ENCODE measurements at regions not wholly inside any gene's neighbourhood (a gene's known extent, or its start where the extent isn't known, plus 50 kb on each side); places are given as distances from the start of the nearest gene placed in this dataset.
"Not testable (repeated sequence)": the region's sequence is repeated elsewhere in the genome, so short reads cannot be mapped to it uniquely, and the experiment has no call there.

DNA sequence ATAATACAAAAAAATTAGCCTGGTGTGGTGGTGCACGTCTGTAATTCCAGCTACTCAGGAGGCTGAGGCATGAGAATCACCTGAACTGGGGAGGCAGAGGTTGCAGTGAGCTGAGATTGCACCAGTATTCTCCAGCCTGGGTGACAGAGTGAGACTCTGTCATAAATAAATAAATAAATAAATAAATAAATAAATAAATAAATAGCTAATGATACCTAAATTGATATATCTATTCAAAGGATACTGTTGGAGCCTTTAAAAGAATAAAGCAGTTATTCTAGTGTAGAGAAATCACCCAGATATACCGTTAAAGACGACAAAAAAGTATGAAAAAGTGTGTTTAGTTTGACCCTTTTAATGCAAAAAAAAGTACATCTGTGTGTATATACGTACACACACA is 155.6 kb downstream of the TXNL1 start:
- H3K36me3 Mint-ChIP-seq (ENCODE audit: low read depth); CTCF ChIA-PET; H3K4me3 Mint-ChIP-seq; DNase-seq; H3K9me3 Mint-ChIP-seq; H3K27ac Mint-ChIP-seq; intact Hi-C loops (cut with micrococcal nuclease); H3K27me3 Mint-ChIP-seq (ENCODE audit: low read depth); H3K4me1 Mint-ChIP-seq (ENCODE audit: low read depth): not testable (repeated sequence)

DNA sequence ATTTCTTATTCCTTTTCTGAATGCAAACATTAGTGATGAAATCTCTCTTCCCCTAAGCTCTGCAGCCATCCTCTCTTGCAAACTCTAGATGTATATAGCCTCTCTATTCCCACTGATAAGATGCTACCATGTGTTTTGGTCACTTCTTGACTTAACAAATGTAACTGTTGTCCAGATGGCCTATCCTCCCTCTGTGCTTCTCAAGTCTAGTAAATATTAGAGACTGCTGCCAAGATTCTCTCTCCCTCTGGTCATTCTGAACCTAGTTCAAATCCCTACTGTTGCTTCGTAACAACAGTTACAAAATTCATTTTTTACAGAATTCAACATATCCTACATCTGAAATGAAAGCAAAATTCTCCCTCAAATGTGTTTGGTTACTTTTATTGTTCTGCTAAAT is 156.6 kb downstream of the TXNL1 start:
- H3K27ac Mint-ChIP-seq, result no peak overlapping the region
- CTCF ChIA-PET, result no interaction called here
- H3K4me1 Mint-ChIP-seq (ENCODE audit: low read depth), result no peaks in the 10 kb centered on the region
- no peaks in the 10 kb centered on the region for H3K36me3 Mint-ChIP-seq (ENCODE audit: low read depth)
- H3K9me3 Mint-ChIP-seq, result no peaks in the 10 kb centered on the region
- no peak overlapping the region for H3K4me3 Mint-ChIP-seq
- DNase-seq, result no peak
- intact Hi-C loops (cut with micrococcal nuclease), result no loop called here
- peaks cover 3% of the 10 kb centered on the region for H3K27me3 Mint-ChIP-seq (ENCODE audit: low read depth)

GRCh38 chr18:56479841-56480240 is 158.6 kb downstream of the TXNL1 start:
- CTCF ChIA-PET, result no interaction called here
- no peak for DNase-seq
- Mint-ChIP-seq H3K27me3 (ENCODE audit: low read depth) (peaks cover 2% of the 10 kb centered on the region), H3K9me3 (no peaks in the 10 kb centered on the region), H3K4me1 (ENCODE audit: low read depth) (no peaks in the 10 kb centered on the region), H3K27ac (no peak overlapping the region), H3K36me3 (ENCODE audit: low read depth) (no peaks in the 10 kb centered on the region), H3K4me3 (no peak overlapping the region)
- intact Hi-C loops (cut with micrococcal nuclease), result no loop called here

DNA sequence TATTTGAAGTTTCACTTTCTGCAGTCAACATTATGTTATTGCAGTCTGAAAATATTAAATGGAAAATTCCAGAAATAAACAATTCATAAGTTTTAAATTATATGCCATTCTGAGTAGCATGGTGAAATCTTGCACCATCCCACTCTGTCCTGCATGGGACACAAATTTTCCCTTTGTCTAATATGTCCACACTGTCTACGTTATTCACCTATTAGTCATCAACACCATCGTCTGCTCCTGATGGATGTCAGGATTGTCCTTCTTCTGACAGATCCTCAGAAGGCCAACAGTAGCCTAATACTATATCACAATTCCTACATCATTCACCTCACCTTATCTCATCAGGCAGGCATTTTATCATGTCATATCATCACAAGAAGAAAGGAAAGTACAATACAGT is 163.1 kb downstream of the TXNL1 start:
- Mint-ChIP-seq H3K4me3 (no peak overlapping the region), H3K9me3 (no peaks in the 10 kb centered on the region), H3K4me1 (ENCODE audit: low read depth) (no peaks in the 10 kb centered on the region), H3K36me3 (ENCODE audit: low read depth) (no peaks in the 10 kb centered on the region), H3K27ac (no peak overlapping the region), H3K27me3 (ENCODE audit: low read depth) (no peaks in the 10 kb centered on the region)
- CTCF ChIA-PET, result interaction anchor here (0.6 kb wide), 1 partner anchor 191 kb away, joined by 3 read pairs; no protein-coding TSS in a partner anchor
- no peak for DNase-seq
- intact Hi-C loops (cut with micrococcal nuclease), result no loop called here

GRCh38 chr18:56473400-56474024 is 164.9 kb downstream of the TXNL1 start:
- Mint-ChIP-seq H3K9me3 (no peaks in the 10 kb centered on the region), H3K27me3 (ENCODE audit: low read depth) (no peaks in the 10 kb centered on the region), H3K4me3 (no peak overlapping the region), H3K4me1 (ENCODE audit: low read depth) (no peaks in the 10 kb centered on the region), H3K27ac (no peak overlapping the region), H3K36me3 (ENCODE audit: low read depth) (no peaks in the 10 kb centered on the region)
- intact Hi-C loops (cut with micrococcal nuclease), result no loop called here
- no peak for DNase-seq
- CTCF ChIA-PET, result no interaction called here

GRCh38 chr18:56470406-56471351 is 167.7 kb downstream of the TXNL1 start:
- Mint-ChIP-seq H3K4me3 (no peak overlapping the region), H3K36me3 (ENCODE audit: low read depth) (no peaks in the 10 kb centered on the region), H3K27ac (no peak overlapping the region), H3K27me3 (ENCODE audit: low read depth) (no peaks in the 10 kb centered on the region), H3K4me1 (ENCODE audit: low read depth) (no peaks in the 10 kb centered on the region), H3K9me3 (peaks cover 2% of the 10 kb centered on the region)
- intact Hi-C loops (cut with micrococcal nuclease), result no loop called here
- CTCF ChIA-PET, result no interaction called here
- no peak for DNase-seq

DNA sequence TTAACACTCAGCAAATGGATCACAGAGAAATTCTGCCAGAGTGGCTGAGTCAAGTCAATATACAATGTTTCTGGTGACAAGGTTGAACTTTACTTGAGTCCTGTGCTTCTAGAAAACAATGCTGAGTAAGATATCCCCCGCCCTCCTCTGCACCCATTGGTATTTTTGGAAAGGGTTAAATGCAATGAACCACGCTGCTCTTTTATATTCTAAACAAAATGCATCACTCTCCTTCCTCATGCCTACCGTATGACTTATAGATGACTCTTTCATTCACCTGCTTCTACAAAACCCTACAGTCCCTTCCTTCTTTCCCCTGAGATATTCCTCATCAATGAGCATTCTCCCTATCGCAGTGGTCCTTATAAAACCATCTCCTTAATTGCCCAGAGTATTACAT is 168.8 kb downstream of the TXNL1 start:
- peaks cover 8% of the 10 kb centered on the region for H3K9me3 Mint-ChIP-seq
- CTCF ChIA-PET, result no interaction called here
- no peaks in the 10 kb centered on the region for H3K27me3 Mint-ChIP-seq (ENCODE audit: low read depth)
- no peak overlapping the region for H3K27ac Mint-ChIP-seq
- no peaks in the 10 kb centered on the region for H3K36me3 Mint-ChIP-seq (ENCODE audit: low read depth)
- H3K4me1 Mint-ChIP-seq (ENCODE audit: low read depth), result no peaks in the 10 kb centered on the region
- H3K4me3 Mint-ChIP-seq, result no peak overlapping the region
- intact Hi-C loops (cut with micrococcal nuclease), result no loop called here
- no peak for DNase-seq

DNA sequence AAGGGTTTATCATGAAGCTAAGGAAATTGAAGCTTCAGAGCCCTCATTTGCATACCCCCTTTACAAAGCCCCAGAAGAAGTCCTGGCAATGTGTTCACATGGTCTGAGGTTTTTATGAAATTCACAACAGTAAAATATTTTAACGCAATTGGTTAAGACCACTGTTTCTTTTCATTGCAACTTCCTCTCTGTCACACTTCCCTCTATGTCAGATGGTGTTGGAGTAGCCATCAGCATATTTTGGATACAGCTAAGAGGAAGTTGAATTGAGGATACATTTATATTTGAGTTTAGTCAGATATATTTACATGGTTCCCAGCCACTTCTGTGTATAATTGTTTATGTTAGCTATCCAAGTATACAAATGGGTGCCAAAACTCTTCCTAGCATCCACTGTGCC is 170.0 kb downstream of the TXNL1 start:
- intact Hi-C loops (cut with micrococcal nuclease), result no loop called here
- CTCF ChIA-PET, result no interaction called here
- DNase-seq, result no peak
- H3K9me3 Mint-ChIP-seq, result peaks cover 8% of the 10 kb centered on the region
- no peaks in the 10 kb centered on the region for H3K4me1 Mint-ChIP-seq (ENCODE audit: low read depth)
- H3K36me3 Mint-ChIP-seq (ENCODE audit: low read depth), result no peaks in the 10 kb centered on the region
- no peak overlapping the region for H3K4me3 Mint-ChIP-seq
- H3K27me3 Mint-ChIP-seq (ENCODE audit: low read depth), result no peaks in the 10 kb centered on the region
- H3K27ac Mint-ChIP-seq, result no peak overlapping the region

- CTCF ChIA-PET, result no interaction called here
- intact Hi-C loops (cut with micrococcal nuclease), result no loop called here
- H3K9me3 Mint-ChIP-seq, result peaks cover 8% of the 10 kb centered on the region
These were observed 176.1 kb downstream of the TXNL1 start for GRCh38 chr18:56462276-56462675.

GRCh38 chr18:56461151-56461550 is 177.2 kb downstream of the TXNL1 start:
- peaks cover 2% of the 10 kb centered on the region for H3K27me3 Mint-ChIP-seq (ENCODE audit: low read depth)
- no peak overlapping the region for H3K4me3 Mint-ChIP-seq
- DNase-seq, result no peak
- H3K4me1 Mint-ChIP-seq (ENCODE audit: low read depth), result no peaks in the 10 kb centered on the region
- peaks cover 8% of the 10 kb centered on the region for H3K9me3 Mint-ChIP-seq
- H3K36me3 Mint-ChIP-seq (ENCODE audit: low read depth), result no peaks in the 10 kb centered on the region
- H3K27ac Mint-ChIP-seq, result no peak overlapping the region
- CTCF ChIA-PET, result no interaction called here
- intact Hi-C loops (cut with micrococcal nuclease), result no loop called here

More at GRCh38 chr18:56462276-56462675, 176.1 kb downstream of the TXNL1 start:
- no peaks in the 10 kb centered on the region for H3K36me3 Mint-ChIP-seq (ENCODE audit: low read depth)
- no peak overlapping the region for H3K4me3 Mint-ChIP-seq
- no peak for DNase-seq
- H3K27ac Mint-ChIP-seq, result no peak overlapping the region
- no peaks in the 10 kb centered on the region for H3K4me1 Mint-ChIP-seq (ENCODE audit: low read depth)
- H3K27me3 Mint-ChIP-seq (ENCODE audit: low read depth), result peaks cover 2% of the 10 kb centered on the region

GRCh38 chr18:56460581-56460980 is 177.8 kb downstream of the TXNL1 start:
- H3K27ac Mint-ChIP-seq, result no peak overlapping the region
- DNase-seq, result no peak
- H3K36me3 Mint-ChIP-seq (ENCODE audit: low read depth), result no peaks in the 10 kb centered on the region
- peaks cover 5% of the 10 kb centered on the region for H3K9me3 Mint-ChIP-seq
- CTCF ChIA-PET, result no interaction called here
- intact Hi-C loops (cut with micrococcal nuclease), result no loop called here
- H3K27me3 Mint-ChIP-seq (ENCODE audit: low read depth), result peaks cover 2% of the 10 kb centered on the region
- no peak overlapping the region for H3K4me3 Mint-ChIP-seq
- H3K4me1 Mint-ChIP-seq (ENCODE audit: low read depth), result no peaks in the 10 kb centered on the region

DNA sequence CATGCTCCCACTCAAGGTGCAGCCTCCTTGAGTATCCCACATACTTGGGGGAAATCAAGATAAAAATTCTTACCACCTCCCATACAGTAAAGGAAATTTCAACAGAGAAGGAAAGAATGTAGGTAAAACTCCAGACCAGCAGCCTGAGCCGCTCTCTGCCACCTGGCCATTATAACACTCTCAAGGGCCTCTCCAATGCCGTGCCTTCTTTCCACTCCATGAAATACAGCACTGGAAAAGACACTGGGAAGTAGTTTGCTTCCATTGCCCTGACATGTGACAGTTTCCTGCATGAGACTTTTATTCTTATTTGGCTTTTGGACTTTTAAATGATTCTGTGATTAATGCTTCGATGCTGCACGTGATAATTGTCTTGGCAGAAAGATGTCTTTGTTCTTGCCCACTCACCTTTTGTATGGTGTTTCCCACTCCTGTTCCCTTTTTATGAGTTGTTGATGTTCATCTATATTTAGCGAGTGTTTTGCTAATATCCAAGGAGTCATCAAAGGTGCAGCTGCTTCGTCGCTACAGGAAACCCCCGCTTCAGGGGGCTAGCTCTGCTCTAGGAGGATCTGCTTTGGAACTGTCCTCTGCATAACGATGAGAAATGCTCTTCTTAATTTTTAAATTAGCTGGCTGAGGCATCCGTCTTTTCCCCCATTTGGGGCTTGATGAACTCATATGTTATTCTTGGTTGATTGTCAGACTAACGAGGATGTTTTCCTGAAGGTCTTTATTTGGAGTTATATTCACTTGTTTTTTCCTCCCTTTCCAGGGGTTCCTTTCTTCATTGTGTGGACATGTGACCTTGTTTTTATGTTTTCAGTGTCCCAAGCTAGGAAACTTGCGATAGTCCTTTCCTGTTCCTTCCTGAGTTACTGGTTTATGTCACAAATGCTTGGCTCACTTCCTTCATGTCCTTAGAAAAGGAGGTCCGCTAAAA is 179.4 kb downstream of the TXNL1 start:
- intact Hi-C loops (cut with micrococcal nuclease), result no loop called here
- Mint-ChIP-seq H3K36me3 (ENCODE audit: low read depth) (no peaks in the 10 kb centered on the region), H3K4me3 (no peak overlapping the region), H3K4me1 (ENCODE audit: low read depth) (no peaks in the 10 kb centered on the region), H3K27ac (no peak overlapping the region), H3K27me3 (ENCODE audit: low read depth) (peaks cover 2% of the 10 kb centered on the region), H3K9me3 (no peaks in the 10 kb centered on the region)
- CTCF ChIA-PET, result interaction anchor here (0.7 kb wide), 1 partner anchor 627 kb away, joined by 3 read pairs; no protein-coding TSS in a partner anchor
- no peak for DNase-seq
